Kidney glomerular epithelial cell (primary cell): ENCODE measurements at regions not wholly inside any gene's neighbourhood (a gene's known extent, or its start where the extent isn't known, plus 50 kb on each side); places are given as distances from the start of the nearest gene placed in this dataset.
A peak's percentile ranks its signal among the peaks of the same experiment; 100 is the strongest.

Experiments
- DNase-seq: peaks from one replicate; lab custom pipeline; 2025; lab: John Stamatoyannopoulos, UW

DNA sequence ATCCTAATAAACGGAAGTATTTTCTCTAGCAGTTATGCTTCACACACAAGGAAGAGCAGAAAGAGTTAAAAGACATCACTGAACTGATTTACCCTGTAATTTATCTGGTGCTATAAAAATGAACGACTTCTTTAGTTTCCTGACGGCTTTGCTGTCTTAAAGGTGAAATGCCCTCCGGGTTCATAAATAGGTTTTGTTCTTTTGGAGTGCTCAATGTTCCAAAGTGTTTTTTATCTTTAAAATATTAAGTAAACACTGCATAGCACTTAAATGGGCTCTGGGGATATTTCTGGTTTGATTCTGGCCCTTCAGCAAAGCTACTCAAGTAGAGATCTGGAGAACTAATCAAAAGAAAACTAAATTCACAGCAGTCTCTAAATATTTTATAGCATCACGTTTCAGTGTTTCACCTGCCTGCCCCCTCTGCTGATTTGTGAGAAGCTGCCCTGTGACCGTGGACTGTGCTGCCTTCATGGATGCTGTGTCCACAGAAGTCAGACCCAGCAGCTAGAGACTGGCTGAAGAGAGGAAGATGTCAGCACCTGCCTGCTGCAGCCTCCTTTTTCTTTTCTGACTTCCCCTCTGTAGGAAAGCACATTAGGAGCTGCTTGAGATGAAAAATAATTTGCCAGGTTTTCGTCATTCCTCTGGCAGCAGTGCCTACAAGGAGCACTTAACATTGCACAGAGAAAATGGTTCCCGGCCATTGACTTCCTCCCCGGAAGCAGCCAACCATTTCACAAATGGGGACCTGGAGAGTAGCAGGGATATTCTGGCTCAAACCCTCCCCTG, 205.1 kb upstream of the FSCB start:
- no peak for DNase-seq

DNA sequence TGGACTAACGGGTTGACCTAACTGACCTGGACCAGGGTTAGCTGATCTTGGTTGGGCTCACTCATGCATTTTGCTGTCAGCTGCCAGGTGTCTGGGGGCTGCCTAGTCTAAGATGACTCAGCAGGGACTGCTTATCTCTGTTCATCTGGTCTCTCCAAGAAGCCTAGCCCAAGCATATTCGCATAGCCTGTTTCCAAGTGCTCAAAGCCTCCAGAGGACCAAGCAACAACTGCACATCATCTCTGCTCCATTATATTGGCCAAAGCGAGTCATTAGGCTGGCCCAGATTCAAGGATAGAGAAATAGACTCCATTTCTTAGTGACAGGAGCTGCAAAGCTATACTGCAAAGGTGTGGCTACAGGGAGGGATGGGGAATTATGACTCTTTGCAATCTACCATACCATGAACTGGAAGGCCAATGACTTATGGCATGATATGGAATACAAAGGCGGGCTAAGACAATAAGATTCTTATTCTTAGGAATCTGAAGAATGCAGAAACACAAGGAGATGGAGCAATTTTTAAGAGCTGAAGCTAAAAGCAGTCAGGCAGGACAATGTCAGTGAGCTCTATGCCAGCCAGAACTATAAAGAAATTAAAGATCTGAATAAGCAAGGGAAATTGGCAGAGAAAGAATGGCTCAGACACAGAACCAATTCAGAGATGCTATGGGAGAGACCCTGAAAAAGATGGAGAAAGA, 194.6 kb upstream of the FSCB start:
- DNase-seq: peak; percentile 43

DNA sequence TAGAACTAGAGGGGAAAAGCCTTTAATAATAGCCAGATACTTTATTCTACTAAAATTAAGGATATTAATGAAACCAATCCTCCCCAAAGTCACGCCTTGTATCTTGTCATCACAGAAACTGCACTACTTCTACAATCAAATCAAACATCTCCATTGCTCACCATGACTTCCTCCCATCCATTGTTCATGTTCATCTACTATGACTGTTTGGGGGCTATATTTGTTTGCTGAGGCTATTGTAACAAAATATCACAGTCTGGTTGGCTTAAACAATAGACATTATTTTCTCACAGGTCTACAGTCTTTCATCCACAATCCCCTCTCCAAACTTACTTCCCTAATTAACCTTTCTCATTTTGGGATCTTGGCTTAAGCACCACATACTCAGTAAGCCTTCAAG, 193.6 kb upstream of the FSCB start:
- DNase-seq: peak; percentile 17

DNA sequence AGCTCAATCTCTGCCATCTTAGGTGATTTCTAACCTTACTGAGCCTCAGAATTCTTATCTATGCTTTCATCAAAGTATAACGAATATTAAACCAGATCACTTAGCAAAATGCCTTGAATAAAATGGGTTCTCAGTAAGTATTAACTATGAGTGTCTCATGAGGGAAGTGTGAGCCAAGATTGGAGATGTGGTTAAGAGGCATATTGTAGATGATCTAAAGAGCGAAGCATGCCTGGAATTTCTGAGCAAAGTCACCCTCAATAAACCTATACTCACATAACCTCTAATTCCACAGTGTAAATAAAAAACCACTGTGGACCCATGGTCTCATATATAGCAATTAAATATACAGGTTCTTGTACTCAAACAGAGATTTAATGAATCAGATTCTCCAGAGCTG, 193.1 kb upstream of the FSCB start:
- DNase-seq: peak; percentile 63

DNA sequence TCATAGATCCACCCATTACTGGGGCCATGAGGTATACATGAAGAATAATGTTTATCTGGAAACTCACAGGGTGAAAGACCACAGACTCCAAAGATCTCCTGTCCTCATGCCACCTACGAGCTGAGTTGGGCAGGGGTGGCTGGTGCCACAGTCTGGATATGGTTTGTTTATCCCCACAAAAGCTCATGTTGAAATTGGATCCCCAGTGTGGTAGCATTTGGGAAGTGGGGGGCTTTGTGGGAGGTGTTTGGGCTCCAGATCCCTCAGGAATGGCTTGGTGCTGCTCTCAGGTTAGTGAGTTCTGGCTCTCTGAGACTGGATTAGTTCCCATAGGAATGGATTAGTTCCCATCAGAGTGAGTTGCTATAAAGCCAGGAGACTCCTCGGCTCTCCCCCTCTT, 192.3 kb upstream of the FSCB start:
- no peak for DNase-seq

DNA sequence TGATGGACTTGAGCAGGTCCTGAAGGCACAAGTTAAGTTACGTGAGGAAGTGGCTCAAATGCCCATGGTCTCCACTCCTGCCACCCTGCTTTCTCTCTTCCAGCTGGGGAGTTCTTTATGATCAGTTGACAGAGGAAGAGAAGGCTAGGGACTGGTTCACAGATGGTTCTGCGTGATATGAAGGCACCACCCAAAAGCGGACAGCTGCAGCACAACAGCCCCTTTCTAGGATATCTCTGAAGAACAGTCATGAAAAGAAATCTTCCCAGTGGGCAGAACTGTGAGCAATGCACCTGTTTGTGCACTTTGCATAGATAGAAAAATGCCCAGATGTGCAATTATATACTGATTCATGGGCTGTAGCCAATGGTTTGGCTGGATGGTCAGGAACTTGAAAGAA, 162.4 kb upstream of the FSCB start:
- DNase-seq: no peak

DNA sequence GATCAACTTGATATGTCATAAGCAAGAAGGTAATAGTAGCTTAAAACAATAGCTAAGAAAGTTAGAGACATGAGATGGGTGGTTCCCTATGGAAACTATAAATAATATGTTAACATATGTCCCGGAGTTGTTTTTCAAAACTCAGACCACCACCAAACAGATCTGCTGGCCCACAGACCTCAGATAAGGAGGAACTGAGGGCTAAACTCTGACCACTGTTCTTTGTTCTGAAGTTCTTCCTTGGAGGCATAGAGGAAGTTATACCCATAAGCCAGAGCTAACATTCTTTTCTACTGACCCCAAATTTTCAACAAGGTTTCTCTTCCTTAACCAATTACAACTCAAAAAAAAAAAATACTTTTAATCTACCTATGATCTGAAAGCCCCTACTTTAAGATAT, 156.1 kb upstream of the FSCB start:
- no peak for DNase-seq

DNA sequence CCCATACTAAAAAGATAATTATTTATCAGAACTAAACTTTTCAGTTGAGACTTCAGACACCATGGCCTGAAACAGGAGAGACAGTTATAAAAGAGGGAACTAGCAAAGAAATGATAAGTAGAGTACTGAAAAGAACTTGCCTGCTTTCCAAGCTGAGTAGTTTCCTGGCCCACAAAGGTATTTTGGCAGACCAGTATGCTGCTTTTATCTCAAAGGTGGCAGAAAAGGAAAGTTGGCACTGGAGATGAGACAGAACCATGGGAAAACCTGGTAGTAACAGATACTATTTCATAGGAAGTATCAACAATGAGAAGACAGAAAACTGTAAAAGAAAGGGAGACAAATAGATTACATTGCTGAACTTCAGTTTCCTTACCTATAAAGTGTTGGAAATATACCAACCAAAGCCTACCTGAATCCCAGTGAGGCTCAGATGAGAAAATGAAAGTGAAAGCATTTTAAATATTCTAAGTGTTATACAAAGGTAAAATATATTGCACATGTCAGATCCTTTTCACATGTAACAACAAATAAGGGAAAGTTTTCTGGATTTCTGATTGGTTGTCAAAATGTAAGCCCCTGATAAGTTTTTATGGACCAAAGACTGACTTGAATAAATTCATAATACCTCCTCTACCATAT, 155.3 kb upstream of the FSCB start:
- no peak for DNase-seq

DNA sequence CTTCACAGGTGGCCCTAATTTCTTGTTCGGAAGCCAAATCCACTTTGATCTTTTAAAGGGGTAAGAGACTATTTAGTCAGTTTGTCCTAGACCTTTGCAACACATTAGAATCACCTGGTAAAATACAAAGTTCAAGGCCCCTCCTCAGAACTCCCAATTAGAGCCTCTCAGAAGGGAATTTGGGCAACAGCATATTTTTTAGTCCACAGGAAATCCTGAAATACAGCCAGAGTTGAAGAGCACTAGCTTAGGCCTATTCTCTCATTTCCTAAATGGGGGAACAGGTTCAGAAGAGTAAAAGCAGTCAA, 151.3 kb upstream of the FSCB start:
- no peak for DNase-seq

DNA sequence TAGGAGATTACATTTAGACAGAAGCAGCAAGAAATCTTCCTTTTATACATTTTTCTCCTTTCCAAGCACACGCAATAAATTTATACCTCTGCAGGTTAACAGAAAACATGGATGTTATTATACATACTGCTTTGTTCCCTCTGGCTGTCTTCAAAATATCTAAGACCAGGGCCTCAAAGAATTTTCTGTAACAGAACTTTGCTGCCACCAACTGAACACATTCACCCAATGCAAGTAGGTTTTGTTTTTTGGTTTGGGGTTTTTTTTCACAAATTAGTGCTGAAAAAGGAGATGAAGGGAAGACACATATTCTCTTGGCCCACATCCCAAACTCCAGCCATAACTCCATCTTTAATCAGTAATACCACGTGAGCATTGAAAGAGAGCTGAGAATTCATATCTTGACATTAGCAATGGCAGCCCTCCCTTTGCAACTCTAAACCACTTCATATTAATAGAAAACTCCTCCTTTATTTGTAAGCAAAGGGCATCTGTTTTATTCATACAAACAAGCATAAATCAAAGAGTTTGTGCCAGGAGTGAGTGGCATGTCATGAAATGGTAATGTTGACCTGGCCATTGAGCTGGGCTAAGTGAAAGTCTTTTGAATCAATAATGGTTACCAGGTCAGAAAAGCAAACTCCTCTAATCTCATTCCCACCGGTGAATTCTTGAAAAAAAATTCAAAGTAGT, 150.8 kb upstream of the FSCB start:
- peak; percentile 24 for DNase-seq

DNA sequence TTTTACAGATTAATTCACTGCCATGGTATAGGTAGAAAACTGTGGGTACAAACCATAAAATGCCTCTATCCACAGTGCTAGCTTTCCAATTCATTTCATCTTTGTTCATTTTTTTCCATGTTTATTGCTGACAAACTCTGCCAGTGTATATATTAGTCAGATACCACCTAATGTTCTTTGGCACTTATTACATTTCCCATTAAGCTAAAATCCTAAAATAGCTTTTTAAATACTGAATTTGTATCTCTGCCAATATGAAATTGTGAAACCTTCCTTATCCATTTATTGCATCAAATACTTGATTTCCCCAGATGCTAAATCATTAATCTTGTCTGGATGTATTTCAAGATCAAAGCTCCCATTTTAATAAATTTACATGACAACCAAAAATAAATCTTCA, 150.1 kb upstream of the FSCB start:
- DNase-seq: no peak

DNA sequence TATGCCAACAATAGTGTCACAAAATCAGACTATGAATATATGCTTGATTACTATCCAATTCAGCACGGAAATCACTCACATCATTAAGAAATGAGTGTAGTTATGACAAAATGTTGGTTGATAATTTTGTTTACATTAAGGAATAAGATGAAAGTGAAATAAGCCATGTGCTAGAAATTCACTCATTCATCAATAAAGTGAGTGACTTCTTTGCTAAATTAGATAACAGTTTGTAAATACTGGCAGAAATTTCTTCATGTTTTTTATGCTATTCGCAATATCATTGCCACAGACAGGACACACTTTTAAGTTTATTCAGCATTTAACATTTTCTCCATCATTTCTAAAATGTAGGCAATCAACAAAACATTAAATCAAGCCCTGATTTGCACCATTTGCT, 147.5 kb upstream of the FSCB start:
- DNase-seq: no peak

DNA sequence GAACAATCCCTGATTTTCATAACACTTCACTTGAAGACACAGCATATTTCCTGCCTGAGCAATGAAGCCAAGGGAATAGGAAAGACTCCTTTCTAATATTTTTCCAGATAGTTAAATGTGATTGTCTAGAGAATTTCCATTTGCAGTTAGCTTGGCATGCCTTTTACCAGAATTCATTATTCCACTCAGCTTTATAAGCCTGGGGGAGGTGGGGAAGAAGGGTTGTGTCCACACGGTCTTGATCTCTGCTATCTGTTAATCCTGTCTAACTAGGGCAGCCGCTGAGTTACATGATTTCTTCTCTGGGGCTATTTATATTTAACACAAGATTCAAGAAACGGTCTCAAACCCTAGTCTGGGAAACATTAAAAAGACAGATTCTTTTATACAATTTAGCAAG, 146.6 kb upstream of the FSCB start:
- DNase-seq: no peak

DNA sequence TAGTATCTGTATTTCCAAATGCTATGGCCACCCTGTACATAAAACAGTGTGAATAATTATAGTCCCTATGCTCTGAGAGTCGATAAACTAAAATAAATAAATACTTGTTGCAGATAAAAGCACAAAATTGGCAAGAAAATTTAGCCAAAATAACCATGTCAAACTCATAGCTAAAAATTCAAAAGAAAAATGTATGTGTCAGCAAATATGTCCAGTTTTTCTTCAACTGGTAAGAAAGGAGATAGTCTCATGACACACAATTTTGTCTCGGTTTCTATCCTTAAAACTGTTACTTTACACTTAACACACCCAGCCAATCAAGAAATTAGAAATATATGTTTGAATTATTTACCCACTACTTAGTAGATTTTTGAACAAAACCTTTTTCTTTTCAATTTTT, 145.6 kb upstream of the FSCB start:
- DNase-seq: no peak

DNA sequence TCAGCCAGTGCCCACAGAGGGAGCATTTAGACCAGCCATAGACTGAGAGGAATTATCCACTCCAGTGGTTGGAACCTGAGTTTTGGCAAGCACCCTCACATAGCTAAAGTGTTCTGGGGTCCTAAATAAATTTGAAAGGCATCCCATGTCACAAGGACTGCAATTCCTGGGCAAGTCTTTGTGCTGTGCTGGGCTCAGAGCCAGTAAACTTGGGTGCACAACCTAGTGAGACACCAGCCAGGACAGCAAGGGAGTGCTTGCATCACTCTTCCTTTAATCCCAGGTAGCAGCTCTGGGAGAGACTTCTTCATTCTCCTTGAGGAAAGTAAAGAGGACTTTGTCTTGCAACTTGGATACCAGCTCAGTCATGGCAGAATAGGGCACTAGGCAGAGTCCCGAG, 142.0 kb upstream of the FSCB start:
- no peak for DNase-seq

DNA sequence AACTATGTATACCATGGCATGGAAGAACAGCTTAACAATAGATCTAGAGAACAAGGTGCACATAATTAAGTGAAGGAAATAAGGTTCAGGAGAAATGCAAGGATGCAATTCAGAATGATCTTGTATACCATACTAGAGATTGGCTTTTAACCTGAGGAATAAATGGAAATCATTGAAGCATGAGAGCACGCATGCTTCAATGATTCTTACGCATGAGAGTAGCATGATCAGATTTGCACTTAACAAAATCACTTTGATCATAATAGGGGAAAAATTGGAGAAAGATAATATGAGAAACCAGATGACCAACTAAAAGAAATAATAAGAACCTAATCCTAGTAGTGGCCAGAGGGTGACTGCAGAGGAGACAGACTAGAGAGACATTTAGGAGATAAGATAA, 133.3 kb upstream of the FSCB start:
- DNase-seq: no peak

DNA sequence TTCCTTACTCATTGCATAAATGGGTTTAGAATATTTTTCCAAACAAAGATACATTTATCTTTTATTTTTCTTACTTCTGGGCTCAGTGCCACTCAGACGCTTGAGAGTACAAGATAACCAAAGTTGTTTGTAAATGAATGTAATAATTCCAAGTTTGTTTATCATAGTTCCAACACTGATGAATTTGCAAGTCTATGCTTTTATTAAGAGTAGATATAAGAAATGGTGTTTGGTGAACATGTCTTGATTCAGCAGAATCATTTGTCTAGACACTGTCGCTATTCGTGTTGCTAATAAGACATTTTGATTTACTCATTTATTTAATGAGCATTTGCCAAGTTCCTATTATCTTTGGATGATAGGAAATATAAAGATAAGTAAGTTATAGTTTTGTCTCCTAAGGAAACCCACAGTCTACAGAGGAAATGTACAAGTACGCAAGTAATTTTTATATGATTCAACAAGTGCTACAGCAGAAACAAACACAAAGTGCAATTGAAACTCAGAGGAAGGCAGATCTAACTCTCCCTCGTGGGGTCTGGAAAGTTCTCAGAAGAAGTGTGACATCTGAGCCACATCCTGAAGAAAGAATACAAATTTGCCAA, 132.8 kb upstream of the FSCB start:
- no peak for DNase-seq

DNA sequence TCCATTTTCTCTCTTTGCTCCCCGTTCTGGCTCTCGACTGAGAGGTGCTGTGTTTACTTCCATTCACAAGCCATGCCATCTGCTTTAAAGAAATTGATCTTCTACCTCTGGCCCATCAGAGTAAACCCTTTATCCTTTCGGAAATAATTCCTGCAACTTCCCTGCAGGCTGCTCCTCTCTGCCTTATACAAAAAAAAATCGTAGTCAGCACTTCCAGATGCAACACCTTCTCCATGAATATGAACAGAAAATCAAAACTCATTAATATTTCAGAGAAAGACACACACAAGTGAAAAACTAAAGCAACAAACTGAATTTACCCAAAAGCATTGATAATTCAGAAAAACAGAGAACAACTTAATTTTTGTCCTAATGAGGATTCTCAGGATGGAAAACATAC, 127.6 kb upstream of the FSCB start:
- DNase-seq: no peak

DNA sequence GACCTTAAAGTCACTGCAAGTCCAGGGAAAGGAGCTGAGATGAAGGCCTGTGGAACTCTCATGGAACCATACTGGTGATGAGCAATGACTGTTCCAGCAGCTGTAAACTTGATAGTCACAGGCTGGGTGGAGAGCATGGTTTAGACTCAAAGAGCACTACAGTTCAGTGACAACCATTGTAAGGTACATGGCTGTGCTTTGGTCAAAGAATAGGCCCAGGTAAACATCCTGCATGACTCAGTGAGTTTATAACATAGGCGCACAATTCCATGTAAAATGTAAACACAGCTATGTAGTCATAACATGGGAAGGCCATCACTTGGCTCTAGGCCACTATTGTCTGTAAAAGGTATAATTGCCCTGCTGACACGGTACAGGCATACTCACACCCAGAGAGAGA, 119.3 kb upstream of the FSCB start:
- no peak for DNase-seq

DNA sequence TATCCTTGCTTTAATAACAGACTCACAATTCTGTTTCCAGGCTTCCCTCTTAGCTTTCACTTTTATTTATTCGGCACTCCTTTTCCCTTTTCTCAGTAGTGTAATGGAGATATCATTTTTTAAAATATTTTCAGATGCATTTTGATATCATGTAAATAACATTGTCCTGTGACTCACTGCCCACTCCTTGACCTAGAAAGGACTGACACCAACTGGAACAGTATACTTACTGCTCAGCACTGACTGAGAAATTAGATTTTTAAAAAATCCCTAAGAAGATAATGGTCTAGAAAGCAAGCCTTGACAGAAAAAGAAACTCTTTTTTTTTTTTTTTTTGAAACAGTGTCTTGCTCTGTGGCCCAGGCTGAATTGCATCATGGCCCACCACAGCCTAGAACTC, 118.0 kb upstream of the FSCB start:
- no peak for DNase-seq

DNA sequence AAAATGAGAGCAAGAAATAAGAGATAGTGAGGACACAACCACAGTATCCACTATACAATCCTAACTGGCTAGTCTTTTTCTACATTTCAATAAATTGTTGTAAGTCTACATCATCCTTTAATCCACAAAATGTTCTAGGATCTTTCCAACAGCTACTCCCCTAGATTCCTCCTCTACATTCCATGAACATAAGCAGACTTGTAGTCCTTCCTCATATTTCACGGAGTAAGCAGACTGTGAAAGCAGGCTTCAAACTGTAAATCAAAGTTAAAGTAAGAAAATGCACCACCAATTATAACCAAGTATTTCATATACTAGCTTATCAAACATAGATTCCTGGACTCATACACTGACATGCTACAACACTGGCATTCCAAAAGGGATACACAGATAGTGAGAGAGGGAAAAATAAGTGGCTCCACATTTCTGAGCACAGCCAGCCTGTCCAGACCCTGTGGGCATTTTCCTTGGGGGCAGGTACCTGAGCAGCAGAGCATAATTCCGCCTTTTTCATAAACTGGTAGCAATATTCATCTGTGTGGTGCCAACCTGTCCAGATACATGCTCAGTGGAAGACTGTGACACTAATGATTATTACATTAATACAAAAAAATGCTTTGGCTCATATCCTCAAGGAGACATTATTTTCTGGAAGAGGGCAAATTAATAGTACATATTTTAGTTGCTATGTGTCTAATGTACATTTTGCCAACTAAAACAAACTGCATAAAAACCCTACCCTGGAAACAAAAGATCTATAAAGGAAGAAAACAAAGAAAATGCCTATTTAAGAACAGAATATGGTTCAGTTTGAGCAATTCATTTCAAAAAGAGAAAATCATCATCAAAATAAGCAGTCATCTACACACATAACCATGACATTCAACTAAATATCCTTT, 113.3 kb upstream of the FSCB start:
- DNase-seq: peak; percentile 60

DNA sequence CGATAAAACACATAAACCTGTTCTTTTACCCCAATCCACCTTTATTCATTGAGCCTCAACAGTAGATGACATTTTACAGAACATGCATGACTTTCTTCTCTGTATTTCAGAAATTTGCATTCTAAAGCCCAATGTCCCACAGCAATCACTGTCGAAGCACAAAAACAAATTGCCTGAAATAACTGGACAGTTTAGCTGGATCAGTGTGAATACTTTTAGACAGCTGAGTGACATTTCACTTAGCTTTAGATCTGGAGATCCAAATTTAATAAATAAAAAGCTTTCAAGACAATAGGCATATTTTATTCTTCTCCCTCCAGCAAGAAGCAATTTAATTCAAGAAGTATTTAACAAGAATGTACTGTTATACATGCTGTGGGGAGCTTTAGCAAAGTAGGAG, 109.1 kb upstream of the FSCB start:
- DNase-seq: no peak
